Muscle of arm (tissue), 1 donor: ENCODE measurements at regions not wholly inside any gene's neighbourhood (a gene's known extent, or its start where the extent isn't known, plus 50 kb on each side); places are given as distances from the start of the nearest gene placed in this dataset.
"Not testable (repeated sequence)": the region's sequence is repeated elsewhere in the genome, so short reads cannot be mapped to it uniquely, and the experiment has no call there.

Experiments used
- DNase-seq: peaks from one replicate; pipeline ENCODE4 v3.0.0-alpha.2; 2013

DNA sequence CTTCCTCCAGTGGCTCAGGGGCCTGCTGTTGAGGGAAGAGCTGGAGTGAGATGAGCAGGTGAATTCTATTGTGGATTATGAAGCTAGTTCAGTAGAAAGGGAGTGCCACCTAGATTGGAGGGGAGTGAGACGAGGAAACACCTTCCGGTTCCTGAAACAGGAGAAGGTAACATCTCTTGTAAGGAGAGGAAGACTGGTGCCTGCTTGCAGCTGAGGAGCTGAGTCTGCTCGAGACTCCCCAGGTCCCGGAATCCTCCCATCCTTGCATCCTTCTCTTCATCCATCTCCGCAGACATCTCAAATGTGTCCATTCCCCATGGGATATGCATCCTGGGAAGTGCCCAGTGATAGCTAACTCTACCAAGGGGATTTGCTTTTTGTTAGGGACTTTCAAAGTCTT, 242.9 kb upstream of the ZFP64 start:
- DNase-seq, result no peak

DNA sequence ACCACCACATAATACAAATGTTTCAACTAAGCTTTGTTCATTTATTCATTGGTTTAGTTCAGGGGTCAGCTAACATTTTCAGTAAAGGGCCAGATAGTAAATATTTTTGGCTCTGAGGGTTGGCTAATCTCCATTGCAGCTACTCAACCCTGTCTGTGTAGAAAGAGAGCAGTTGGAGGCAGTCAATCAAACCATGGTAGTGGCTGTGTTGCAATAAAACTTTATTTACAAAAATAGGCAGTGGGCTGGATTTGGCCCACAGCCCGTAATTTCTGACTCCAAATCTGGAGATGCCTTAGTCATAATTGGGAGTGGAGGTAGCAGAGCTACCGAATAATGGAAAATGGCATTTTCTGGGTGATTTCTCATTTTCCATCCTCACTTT, 242.5 kb upstream of the ZFP64 start:
- DNase-seq, result no peak

DNA sequence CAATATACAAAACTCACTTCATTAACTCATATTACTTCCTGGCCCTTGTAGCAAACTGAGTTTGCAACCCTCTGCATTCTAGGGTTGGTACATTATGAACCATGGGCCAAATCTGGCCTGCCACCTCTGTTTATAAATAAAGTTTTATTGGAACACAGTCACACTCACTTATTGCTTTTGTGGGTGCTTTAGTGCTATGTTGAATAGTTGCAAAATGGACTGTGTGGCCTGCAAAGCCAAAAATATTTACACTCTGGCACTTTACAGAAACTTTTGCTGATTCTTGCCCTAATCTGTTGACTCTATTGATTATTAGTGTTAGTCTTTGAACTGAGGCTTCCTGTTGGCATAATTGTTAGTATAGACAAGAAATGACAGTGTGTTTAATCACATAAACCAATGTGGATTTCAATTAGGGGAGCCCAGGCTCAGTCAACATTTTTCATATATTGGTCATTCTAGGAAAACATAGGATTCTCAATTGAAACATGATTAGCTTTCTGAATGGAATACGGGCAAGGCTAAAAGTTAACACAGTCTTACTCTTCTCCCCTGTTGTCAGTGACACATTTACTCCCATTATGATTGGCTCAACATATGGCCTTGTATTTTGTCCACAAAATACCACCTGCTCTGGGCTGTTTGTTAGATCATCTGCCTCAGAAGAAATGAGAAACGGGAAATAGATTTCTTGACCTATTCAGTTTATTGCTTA, 241.9 kb upstream of the ZFP64 start:
- no peak for DNase-seq

DNA sequence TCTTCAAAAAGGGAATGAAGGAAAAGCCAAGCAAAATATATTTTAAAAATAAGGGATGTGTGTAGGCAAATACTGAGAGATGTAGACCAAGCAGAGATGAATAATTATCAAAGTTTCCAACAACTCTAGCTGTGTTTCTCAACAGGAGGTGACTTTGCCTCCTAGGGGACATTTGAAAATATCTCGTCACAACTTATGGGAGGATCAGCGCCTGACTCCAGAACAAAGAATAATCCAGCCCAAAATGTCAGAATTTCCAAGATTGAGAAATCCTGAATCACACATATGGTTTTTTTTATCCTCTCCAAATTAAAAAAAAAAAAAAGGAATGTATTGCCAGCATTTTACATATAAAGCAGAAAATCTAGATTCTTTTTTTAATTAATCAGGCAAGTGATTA, 241.2 kb upstream of the ZFP64 start:
- no peak for DNase-seq

DNA sequence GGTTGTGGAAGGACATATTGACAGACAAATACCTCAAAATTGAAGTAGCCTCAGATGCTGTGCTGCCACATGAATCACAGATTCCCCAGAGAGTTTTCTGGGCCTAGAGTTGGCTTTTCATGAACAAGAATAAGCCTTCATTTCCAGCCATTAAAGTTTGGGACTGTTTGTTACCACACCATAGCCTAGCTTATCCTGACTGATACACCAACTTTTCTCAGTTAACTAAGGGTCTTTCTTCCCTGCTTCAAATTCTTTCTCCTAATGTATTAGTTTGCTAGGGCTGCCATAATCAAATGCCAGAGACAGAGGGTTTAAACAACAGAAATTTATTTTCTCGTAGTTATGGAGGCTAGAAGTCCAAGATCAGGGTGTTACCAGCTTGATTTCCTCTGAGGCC, 237.4 kb upstream of the ZFP64 start:
- DNase-seq, result no peak

DNA sequence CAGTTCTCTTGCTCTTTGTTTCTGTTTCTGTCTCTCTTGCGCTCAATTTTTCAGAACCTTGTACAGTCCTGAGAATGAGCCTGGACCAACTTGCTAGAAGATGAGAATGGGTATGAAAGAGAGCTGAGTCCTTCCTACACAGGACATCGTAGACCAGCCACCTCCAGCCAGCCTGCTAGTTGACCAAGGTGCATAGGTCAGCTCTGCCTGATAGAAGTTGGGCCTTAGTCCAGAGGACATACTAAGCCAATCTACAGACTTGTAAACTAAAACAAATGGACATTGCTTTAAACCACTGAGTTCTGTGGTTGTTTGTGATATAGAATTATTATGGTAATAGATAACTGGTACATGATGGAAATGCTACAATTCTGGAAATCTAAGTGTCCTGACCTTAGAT, 236.4 kb upstream of the ZFP64 start:
- no peak for DNase-seq

DNA sequence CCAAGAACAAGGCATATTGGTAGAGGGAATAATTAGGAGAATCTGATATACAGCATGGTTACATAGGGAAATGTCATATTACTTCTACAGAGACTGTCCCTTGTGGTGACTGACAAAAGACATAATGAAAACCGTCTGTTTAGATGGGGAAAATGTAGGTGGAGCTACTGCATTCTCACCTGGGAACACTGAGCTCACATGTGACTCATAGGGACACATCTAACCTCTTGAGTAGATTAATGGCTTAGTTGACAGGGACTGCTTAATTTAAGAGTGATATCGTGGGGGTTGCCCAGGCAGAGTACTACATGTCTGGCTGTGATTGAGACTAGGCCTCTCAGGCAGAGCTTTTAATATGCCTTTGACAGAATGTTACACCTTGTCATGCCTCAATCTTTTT, 235.3 kb upstream of the ZFP64 start:
- DNase-seq, result no peak

DNA sequence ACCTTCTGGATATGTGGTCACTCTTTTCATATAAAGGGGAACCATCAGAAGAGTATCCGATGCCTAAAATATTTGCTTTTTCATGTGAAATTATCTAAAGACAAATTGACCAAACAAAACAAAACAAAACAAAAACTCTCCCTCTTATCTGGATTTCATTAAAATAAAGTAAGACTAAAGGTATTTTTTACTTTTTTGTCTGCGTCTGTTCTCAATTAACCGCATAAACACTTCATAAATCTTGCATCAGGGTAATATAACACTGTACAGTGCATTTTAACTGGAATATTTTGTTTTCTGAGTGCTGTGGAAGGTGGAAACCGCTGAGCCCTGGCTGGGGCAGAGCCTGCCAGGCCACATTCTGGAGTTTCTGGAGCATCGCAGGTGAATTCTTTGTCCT, 234.1 kb upstream of the ZFP64 start:
- DNase-seq, result no peak

DNA sequence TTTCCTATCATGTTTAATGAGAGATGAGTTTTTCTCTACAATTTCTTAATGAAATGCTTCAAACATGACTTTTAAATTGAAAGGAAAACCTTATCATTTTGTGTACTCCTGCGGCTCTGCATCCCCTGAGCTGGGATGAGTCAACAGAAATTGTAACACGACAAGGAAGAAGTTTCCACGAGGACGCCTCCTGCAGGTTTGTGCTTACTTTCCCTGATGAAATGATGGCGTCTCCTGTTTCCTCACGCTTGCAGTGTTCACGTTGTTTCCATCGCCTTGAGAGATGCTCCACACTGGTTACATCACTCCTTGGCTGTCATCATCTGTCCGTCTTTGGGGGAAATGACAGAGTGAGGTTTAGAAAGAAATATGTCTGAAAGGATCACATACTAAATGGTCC, 233.7 kb upstream of the ZFP64 start:
- no peak for DNase-seq

DNA sequence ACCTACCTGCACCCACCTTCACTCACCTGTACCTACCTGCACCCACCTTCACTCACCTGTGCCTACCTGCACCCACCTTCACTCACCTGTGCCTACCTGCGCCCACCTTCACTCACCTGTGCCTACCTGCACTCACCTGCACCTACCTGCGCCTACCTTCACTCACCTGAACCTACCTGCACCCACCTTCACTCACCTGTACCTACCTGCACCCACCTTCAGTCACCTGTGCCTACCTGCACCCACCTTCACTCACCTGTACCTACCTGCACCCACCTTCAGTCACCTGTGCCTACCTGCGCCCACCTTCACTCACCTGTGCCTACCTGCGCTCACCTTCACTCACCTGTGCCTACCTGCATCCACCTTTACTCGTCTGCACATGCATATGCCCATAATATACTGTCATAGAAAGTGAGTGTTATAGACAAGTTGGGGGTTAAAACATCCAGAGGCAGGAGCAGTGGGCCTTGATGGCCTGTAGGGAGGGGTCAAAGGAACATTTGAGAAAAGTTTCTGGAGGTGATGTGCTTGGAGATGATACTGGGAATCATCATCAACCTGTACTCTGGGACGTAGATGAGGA, 232.9 kb upstream of the ZFP64 start:
- DNase-seq, result not testable (repeated sequence)

DNA sequence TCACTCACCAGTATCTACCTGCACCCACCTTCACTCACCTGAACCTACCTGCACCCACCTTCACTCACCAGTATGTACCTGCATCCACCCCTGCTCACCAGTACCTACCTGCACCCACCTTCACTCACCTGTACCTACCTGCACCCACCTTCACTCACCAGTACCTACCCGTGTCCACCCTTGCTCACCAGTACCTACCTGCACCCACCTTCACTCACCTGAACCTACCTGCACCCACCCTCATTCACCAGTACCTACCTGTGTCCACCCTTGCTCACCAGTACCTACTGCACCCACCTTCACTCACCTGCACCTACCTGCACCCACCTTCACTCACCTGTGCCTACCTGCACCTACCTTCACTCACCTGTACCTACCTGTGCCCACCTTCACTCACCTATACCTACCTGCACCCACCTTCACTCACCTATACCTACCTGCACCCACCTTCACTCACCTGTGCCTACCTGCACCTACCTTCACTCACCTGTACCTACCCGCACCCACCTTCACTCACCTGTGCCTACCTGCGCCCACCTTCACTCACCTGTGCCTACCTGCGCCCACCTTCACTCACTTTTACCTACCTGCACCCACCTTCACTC, 232.1 kb upstream of the ZFP64 start:
- DNase-seq, result not testable (repeated sequence)

DNA sequence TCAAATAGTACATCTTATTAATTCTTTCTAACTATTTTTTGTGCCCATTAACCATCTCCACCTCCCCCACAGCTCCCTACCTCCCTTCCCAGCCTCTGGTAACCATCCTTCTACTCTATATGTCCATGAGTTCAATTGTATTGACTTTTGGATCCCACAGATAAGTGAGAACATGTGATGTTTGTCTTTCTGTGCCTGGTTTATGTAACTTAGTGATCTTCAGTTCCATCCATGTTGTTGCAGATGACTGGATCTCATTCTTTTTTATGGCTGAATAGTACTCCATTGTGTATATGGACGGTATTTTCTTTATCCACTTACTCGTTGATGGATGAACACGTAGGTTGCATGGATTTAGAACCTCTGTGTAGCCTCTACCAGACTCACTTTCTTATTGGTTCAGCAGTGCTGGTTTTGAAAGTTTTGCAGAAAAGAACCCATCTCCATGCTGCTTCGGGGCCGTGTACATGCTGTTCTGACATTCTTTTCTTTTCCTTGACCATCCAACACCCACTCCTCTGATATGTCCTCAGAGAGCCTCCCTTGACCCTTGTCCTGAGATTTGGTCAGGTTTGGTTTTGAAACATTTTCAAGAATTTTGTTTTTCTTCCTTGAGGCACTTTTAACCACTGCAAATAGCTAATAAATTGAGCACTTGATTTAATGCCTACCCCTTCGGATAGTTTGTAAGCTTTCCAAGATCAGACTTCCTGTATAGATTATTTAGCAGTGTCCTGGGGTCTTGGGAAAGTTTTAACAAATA, 231.2 kb upstream of the ZFP64 start:
- no peak for DNase-seq

DNA sequence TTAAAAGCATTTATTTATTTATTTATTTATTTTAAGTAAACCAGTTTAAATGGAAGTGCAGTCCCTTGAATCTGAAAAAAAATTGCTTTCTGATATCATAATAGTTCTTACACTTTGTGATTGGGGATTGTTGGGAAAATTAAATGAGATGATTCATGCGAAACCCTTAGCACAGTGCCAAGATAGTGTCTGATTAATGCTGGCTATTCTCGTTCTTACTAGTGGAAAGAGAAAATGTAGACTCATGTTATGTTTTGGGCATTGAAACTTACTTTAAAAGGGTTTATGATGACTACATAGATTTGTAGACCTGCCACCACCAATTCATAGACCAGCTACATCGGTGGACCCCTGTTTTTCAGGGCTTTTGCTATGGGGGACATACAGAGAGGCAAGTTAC, 229.2 kb upstream of the ZFP64 start:
- no peak for DNase-seq

DNA sequence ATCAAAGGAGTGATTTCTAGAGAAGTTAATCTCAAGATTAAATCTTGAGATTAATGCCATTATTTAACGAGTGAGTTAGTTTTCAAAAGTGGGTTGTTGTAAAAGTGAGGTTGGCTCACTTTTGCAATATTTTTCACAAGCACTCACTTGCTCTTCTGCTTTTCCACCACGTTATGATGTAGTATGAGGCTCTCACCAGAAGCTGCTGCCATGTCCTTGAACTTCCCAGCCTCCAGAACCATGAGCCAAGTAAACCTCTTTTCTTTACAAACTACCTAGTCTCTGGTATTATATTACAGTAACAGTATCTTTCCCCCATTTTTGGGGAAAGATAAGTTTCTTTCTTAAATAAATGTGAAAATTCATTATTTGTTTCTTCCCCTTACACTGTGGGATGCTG, 227.6 kb upstream of the ZFP64 start:
- no peak for DNase-seq

DNA sequence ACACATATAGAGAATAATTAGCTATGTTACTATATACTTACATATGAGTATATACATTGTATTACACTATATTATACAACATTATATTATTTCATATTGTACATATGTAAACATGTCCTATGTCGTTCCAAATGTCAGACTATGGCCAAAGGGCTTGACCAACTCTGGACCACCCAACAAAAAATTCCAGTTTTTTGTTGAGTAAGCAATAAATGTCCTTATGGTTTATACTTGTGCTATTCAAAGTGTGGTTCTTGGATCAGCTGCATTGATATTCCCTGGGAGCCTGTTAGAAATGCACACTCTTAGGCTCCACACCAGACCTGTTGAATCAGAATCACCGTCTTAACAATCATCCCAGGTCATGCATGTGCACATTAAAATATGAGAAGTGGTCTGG, 225.4 kb upstream of the ZFP64 start:
- no peak for DNase-seq

DNA sequence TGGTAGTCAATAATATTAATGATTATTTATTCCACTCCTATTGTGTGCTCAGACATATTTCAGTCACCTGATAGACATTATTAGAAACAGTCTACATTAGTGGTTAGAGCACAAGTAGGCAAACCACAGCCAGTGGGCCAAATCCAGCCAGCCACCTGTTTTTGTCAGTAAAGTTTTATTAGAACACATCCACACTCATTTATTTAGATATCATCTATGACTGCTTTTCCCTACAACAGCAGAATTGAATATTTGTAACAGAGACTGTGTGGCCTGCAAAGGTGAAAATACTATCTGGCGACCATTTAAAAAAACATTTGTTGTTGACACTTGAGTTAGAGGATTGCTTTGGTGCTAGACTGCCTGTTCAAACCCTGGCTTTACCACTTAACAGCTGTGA, 220.0 kb upstream of the ZFP64 start:
- no peak for DNase-seq

DNA sequence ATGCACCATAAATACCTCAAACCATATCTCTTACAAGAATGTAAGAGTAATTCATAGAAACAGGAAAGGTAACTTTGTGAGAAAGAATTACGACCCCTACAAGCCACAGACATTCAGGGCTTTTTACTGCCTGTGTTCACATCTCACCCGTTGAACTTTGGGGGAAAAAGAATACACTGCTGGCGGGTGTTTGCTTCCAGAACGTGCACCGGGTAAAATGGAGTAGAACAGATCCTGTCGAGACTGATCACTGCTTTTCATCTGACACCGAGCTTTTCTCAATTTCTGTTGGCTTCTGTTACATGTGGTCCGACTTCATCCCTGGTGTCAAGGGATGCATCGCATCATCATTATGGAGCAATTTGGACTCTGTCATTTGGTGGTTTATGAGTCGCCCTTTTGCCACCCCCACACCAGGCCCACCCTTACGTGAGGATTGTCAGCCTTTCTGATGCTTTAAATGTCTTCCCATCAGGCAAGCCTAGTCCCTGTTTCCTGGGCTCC, 219.2 kb upstream of the ZFP64 start:
- no peak for DNase-seq

DNA sequence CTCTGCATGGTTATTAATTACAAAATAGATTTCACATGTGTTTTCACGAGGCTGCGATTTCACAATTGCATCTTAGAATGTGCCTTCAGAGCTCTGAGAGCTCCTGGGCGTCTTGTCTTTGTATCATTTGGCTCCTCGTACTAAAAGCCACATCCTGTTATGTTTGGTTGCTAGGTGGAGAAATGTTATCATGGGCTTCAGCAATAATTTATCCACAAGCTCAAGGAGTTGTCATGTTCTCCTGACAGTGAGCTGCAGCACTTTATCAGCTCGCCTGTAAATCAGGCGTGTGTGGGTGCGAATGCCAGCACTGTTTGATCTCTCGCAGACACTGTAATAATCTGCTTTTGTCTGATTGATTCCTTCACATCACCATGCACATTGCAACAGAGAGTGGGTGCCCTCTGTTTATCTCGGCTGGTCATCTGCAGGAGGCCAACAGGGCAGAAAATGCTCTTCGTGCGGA, 218.6 kb upstream of the ZFP64 start:
- DNase-seq, result no peak

DNA sequence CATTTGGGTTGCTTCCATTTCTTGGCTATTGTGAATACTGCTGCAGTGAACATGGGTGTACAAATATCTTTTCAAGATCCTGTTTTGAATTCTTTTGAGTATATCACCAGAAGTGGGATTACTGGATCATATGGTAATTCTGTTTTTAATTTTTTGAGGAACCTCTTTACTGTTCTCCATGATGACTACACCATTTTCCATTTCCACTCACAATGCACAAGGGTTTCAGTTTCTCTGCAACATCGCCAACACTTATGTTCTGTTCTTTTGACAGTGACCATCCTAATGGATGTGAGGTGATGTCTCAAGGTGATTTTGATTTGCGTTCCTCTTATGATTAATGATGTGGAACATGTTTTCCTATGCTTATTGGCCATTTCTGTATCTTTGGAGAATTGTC, 214.4 kb upstream of the ZFP64 start:
- no peak for DNase-seq

DNA sequence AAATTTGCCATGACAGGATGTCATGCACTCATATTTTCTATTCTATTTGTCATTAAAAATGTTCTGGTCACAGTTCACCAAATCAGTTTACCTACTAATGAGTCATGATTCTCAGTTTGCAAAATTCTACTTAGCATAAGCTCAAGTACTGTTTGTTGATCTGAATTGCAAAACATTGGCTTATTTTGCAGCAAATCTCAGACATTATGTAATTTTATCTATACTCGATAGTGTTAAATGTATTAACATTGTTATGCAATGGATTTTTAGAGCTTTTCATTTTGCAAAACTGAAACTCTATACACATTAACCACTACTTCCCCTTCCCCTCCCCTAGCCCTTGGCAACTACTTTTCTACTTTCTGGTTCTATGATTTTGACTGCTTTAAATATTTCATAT, 213.8 kb upstream of the ZFP64 start:
- DNase-seq, result no peak

DNA sequence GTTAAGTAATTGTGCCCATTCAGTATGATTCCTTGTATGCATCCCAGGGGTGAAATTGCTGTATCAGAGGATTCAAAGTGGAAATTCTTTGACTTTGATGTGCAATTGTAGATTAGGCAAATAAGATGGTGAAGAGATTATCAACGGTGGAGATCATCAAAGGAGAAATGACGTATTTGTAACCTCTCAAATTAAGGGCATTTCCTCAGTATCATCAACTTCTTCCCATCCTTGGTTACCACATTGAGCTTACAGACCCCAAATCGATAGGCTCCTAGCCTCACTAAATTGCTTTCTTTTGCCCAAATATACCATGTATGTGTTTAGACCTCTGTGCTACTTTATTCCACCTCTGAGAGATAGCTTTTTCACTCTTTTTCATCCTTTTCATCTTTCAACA, 213.1 kb upstream of the ZFP64 start:
- no peak for DNase-seq

DNA sequence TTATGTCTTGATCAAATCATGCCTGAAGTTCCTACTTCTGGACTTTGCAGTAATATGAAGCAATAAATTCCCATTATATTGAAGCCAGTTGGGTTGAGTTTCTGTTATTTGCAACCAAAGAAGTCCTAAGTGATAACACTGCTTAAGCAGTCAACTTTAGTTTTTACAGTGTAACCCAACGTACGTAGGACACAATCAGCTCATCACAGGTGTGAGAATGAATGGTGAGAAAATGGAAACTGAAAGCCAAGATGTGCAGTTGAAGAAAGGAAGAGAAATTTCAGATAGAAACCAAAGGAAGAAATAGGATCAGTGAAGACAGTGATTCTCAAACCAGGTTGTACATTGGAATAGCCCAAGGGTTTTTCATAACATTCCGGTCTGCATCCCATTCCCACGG, 211.4 kb upstream of the ZFP64 start:
- no peak for DNase-seq

DNA sequence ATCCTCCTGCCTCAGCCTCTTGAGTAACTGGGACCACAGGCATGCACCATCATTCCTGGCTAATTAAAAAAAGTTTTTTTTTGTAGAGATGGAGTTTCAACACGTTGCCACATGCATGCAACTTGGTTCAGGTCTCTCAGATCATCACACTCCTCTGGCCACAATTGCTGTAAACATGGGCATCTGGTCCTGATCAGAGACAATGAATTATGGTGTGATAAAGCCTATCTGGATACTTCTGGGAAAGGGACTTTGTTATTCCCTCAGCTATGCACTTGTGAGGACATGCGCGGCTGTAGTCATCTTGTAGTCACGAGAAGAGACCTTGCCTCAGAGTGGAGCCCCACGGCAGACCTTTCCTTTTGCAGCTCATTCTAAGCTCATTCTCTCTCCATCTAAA, 210.9 kb upstream of the ZFP64 start:
- DNase-seq, result no peak
